Body of pancreas (tissue), 4 donors: ENCODE measurements at regions not wholly inside any gene's neighbourhood (a gene's known extent, or its start where the extent isn't known, plus 50 kb on each side); places are given as distances from the start of the nearest gene placed in this dataset.

ENCODE experiments used
- ATAC-seq: fragments of 150-250 bp; one replicate; pipeline ENCODE4 v1.9.1; 2016
- DNase-seq, 4 donors: peaks; one replicate each; pipeline ENCODE4 v3.0.0-alpha.2; 2019
- H3K27ac ChIP-seq, 4 donors: fragments of 200-600 bp; sonication (generic); 1 replicate in 3 of 4; 2 replicates in 1 of 4; pipeline versions ENCODE4 v1.5.1 to v1.6.1; 2016 to 2019; ENCODE audit warnings: mild to moderate bottlenecking in 1 of 4, mixed read lengths in 1 of 4, moderate library complexity in 1 of 4
- H3K27me3 ChIP-seq, 2 donors: fragments of 200-600 bp; sonication (generic); one replicate each; pipeline ENCODE4 v1.6.0; 2016; ENCODE audit warnings: mild to moderate bottlenecking in 1 of 2
- H3K36me3 ChIP-seq, 2 donors: fragments of 200-600 bp; sonication (generic); replicated peaks in 1 of 2; 2 replicates each; pipeline ENCODE4 v1.5.1; 2016; ENCODE audit warnings: low read depth in 2 of 2; ENCODE audit not compliant: insufficient read depth in 1 of 2
- H3K4me1 ChIP-seq: fragments of 200-600 bp; sonication (generic); one replicate; pipeline ENCODE4 v1.6.0; 2016
- H3K4me3 ChIP-seq, 2 donors: fragments of 200-600 bp; sonication (generic); 1 replicate in 1 of 2; 2 replicates in 1 of 2; pipeline ENCODE4 v1.5.1; 2016 to 2019
- H3K9me3 ChIP-seq, 3 donors: fragments of 200-600 bp; sonication (generic); 1 replicate in 2 of 3; 2 replicates in 1 of 3; pipeline ENCODE4 v1.5.1; 2016
- POLR2A ChIP-seq, 3 donors: fragments of 450-650 bp; IDR thresholded peaks; one replicate each; pipeline ENCODE4 v1.6.1; 2016; ENCODE audit warnings: antibody characterized with exemption in 3 of 3, mild to moderate bottlenecking in 2 of 3
- WGBS, 2 donors: methylation state at CpG; one replicate each; pipeline ENCODE4 v1.1.5; 2017; 5-methylcytosine and 5-hydroxymethylcytosine counted together
- intact Hi-C: fragments of 100-400 bp; cut with DNase I; formaldehyde crosslinking; loops from one replicate; pipeline ENCODE4 v1.15.1; 2023
- TF ChIP-seq, protein P1 (sequence below), 7 experiments: fragments of 450-650 bp in 4 of 7; fragments of 200-600 bp in 3 of 7; sonication (generic) in 3 of 7; IDR thresholded peaks; one replicate each; pipeline ENCODE4 v1.5.1; 2016 to 2019; ENCODE audit warnings: antibody characterized with exemption in 7 of 7

DNA sequence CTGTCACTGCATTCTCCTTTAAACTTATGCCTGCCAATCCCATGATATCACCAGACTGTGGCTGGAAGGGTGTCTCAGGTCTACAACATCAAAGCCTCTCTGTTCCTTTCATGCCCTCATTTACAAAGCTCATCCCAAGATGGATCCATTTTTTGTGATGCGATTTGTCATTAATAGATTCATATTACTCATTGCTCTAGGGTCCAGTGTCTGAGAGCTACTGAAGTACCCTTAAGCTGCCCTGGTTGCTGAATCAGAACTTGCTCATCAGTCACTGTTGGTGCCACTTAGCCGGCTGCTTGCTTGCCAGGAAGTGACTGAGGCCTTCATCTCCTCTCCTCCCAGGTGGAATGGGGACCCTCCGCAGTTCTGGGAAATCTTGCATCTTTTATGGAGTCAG is 395.5 kb upstream of the BOD1L1 start:
- ATAC-seq, result no peak
- no peak for DNase-seq
- intact Hi-C loops, result no loop called here
- TF ChIP-seq, protein P1, sequence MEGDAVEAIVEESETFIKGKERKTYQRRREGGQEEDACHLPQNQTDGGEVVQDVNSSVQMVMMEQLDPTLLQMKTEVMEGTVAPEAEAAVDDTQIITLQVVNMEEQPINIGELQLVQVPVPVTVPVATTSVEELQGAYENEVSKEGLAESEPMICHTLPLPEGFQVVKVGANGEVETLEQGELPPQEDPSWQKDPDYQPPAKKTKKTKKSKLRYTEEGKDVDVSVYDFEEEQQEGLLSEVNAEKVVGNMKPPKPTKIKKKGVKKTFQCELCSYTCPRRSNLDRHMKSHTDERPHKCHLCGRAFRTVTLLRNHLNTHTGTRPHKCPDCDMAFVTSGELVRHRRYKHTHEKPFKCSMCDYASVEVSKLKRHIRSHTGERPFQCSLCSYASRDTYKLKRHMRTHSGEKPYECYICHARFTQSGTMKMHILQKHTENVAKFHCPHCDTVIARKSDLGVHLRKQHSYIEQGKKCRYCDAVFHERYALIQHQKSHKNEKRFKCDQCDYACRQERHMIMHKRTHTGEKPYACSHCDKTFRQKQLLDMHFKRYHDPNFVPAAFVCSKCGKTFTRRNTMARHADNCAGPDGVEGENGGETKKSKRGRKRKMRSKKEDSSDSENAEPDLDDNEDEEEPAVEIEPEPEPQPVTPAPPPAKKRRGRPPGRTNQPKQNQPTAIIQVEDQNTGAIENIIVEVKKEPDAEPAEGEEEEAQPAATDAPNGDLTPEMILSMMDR (IDR thresholded peaks at IDR 0.05), result no peak
- TF ChIP-seq POLR2A (IDR thresholded peaks at IDR 0.05), result no peak
- Histone ChIP-seq H3K27ac (no peak overlapping the region), H3K4me1 (no peaks in the 10 kb centered on the region), H3K36me3 (no peaks in the 10 kb centered on the region), H3K27me3 (no peaks in the 10 kb centered on the region), H3K9me3 (no peaks in the 10 kb centered on the region), H3K4me3 (no peak overlapping the region)
- WGBS, 2 donors, result 89 to 93% methylated on average over 3 of the region's 3 CpGs

DNA sequence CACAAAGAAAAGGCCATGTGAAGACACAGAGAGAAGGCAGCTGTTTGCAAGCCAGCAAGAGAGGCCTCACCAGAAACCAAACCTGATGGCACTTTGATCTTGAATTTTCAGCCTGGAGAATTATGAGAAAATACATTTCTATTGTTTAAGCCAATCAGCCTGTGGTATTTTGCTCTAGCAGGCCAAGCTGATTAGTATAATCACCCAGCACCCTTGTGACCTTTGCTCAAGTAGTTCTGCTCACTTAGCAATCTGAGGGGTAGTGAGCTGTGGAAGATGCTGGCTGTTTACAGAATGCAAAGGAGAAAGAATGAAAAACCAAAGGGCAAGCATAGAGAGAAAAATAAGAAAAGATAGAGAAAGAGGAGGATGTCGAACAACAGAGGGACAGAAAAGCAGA is 396.4 kb upstream of the BOD1L1 start:
- H3K4me3 ChIP-seq, result no peak overlapping the region
- intact Hi-C loops, result no loop called here
- TF ChIP-seq, protein P1 (IDR thresholded peaks at IDR 0.05), result no peak
- no peak for TF ChIP-seq POLR2A (IDR thresholded peaks at IDR 0.05)
- 83 to 90% methylated on average over 1 of the region's 1 CpG for WGBS, 2 donors
- H3K9me3 ChIP-seq, result no peaks in the 10 kb centered on the region
- DNase-seq (no peak), ATAC-seq (no peak)
- no peak overlapping the region for H3K27ac ChIP-seq
- H3K27me3 ChIP-seq, result no peaks in the 10 kb centered on the region
- H3K4me1 ChIP-seq, result no peaks in the 10 kb centered on the region
- no peaks in the 10 kb centered on the region for H3K36me3 ChIP-seq

DNA sequence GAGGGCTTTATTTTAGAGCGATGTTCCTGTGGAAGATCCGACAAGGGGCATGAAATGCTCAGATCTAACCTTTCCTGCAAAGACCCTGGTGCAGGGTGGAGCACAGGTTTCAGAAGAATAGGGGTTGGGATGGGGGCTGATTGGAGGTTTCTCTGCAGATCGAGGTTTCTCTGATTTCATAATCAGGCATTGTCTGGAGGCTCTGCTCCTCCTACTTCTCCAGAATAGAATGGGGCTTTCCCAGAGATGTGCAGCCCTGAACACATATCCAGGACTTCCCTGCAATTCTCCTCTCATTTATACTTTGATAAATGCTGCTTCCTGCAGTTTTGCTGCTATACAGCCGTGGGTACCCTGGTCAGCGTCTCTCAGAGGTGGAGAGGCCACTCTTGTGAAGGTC is 397.6 kb upstream of the BOD1L1 start:
- Histone ChIP-seq H3K27me3 (no peaks in the 10 kb centered on the region), H3K27ac (no peak overlapping the region), H3K36me3 (no peaks in the 10 kb centered on the region), H3K4me1 (no peaks in the 10 kb centered on the region), H3K4me3 (no peak overlapping the region), H3K9me3 (no peaks in the 10 kb centered on the region)
- intact Hi-C loops, result no loop called here
- ATAC-seq (no peak), DNase-seq (no peak)
- 57 to 63% methylated on average over 5 of the region's 5 CpGs for WGBS, 2 donors
- TF ChIP-seq, protein P1 (IDR thresholded peaks at IDR 0.05), result no peak
- no peak for TF ChIP-seq POLR2A (IDR thresholded peaks at IDR 0.05)

DNA sequence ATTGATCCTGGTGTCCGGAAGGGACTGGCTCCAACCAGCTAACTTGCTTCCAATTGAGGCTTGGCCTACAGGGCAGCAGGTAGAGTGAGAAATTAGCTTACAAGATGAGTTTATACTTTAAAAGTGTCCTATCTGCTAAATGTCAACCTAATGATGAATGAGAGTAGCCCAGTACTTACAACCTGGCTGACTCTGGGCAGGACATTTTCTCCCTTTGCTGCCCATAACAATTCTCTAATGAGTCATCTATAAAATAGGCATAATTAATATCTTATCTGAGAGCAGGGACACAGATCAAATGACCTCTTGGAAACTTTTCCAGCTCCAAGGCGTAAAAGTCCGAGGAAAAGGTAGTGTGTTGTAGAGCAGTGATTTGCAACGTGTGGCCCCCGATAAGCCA is 398.4 kb upstream of the BOD1L1 start:
- no peaks in the 10 kb centered on the region for H3K36me3 ChIP-seq
- intact Hi-C loops, result no loop called here
- TF ChIP-seq, protein P1 (IDR thresholded peaks at IDR 0.05), result no peak
- TF ChIP-seq POLR2A (IDR thresholded peaks at IDR 0.05), result no peak
- H3K4me3 ChIP-seq, result no peak overlapping the region
- no peaks in the 10 kb centered on the region for H3K4me1 ChIP-seq
- DNase-seq (no peak), ATAC-seq (peak; percentile 33)
- WGBS, 2 donors, result 48 to 54% methylated on average over 5 of the region's 5 CpGs
- H3K27me3 ChIP-seq, result no peaks in the 10 kb centered on the region
- no peaks in the 10 kb centered on the region for H3K9me3 ChIP-seq
- peak overlapping the region in 1 of 4 donors; percentile 15 for H3K27ac ChIP-seq

DNA sequence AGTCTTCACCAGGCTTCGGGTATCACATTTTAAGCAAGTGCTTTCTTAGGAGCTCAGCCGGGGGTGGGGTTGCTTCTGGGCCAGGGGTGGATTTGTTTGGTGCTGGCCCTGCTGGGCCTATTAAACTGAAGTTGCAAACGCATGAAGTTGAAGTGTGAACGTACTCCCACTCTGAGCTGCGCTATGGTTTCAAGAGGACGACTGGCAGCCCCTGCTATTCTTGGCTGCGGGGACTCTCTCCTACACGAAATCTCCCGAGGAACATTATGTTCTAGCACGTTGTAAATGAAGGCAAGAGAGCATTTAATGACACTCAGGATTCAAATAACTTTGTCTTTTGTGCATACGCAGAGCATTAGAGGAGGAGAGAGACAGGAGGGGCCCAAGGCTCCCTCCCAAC is 401.3 kb upstream of the BOD1L1 start:
- intact Hi-C loops, result no loop called here
- ATAC-seq (no peak), DNase-seq (no peak)
- H3K36me3 ChIP-seq, result no peaks in the 10 kb centered on the region
- no peaks in the 10 kb centered on the region for H3K4me1 ChIP-seq
- no peak for TF ChIP-seq POLR2A (IDR thresholded peaks at IDR 0.05)
- TF ChIP-seq, protein P1 (IDR thresholded peaks at IDR 0.05), result no peak
- no peaks in the 10 kb centered on the region for H3K9me3 ChIP-seq
- no peak overlapping the region for H3K4me3 ChIP-seq
- H3K27ac ChIP-seq, result no peak overlapping the region
- no peaks in the 10 kb centered on the region for H3K27me3 ChIP-seq
- 67 to 74% methylated on average over 7 to 11 of the region's 11 CpGs for WGBS, 2 donors
